SK-N-SH (cell line): ENCODE measurements at regions not wholly inside any gene's neighbourhood (a gene's known extent, or its start where the extent isn't known, plus 50 kb on each side); places are given as distances from the start of the nearest gene placed in this dataset.

Experiments
- CTCF ChIA-PET: fragments of 300-600, 350-600 bp; formaldehyde crosslinking; extraction: SDS; loops from one replicate; lab custom pipeline; 2021; lab: Yijun Ruan, JAX
- POLR2A ChIA-PET: fragments of 350-600 bp; sonication (Branson Sonifier 250); formaldehyde crosslinking; extraction: SDS; loops from one replicate; lab custom pipeline; 2020; ENCODE audit warnings: antibody characterized with exemption, inconsistent platforms; lab: Yijun Ruan, JAX
- DNase-seq: peaks from one replicate; pipeline ENCODE4 v3.0.0; 2012
- H2AFZ ChIP-seq: fragments of 200-600 bp; sonication (generic); 2 replicates; pipeline ENCODE4 v1.8.1; 2016; ENCODE audit warnings: antibody characterized with exemption, mild to moderate bottlenecking, low read depth
- H3F3A ChIP-seq: fragments of 200-600 bp; sonication (generic); replicated peaks from 2 replicates; pipeline ENCODE3; 2016; ENCODE audit warnings: antibody characterized with exemption, mild to moderate bottlenecking; ENCODE audit not compliant: insufficient read depth
- H3K27ac ChIP-seq, 2 experiments: fragments of 200-500 bp in 1 of 2; fragments of 200-600 bp in 1 of 2; sonication (Bioruptor generic) in 1 of 2; sonication (generic), shearing (Covaris generic) in 1 of 2; 2 replicates each; pipeline versions ENCODE4 v1.5.1 to v1.6.1; 2014 to 2016; ENCODE audit warnings: low read depth in 2 of 2, inconsistent platforms in 1 of 2, low read length in 1 of 2, mild to moderate bottlenecking in 1 of 2, mixed read lengths in 1 of 2
- H3K27me3 ChIP-seq: fragments of 200-600 bp; sonication (generic), shearing (Covaris generic); 2 replicates; pipeline ENCODE4 v1.6.1; 2016; ENCODE audit warnings: mixed run types; ENCODE audit not compliant: insufficient read depth
- H3K36me3 ChIP-seq, 2 experiments: fragments of 200-500 bp in 1 of 2; fragments of 200-600 bp in 1 of 2; sonication (Bioruptor generic) in 1 of 2; sonication (generic) in 1 of 2; replicated peaks in 1 of 2; 2 replicates each; pipeline versions ENCODE3 to v1.5.1; 2014 to 2016; ENCODE audit warnings: low read length in 1 of 2, mild to moderate bottlenecking in 1 of 2; ENCODE audit not compliant: insufficient read depth in 2 of 2, control insufficient read depth in 1 of 2
- H3K4me1 ChIP-seq, 2 experiments: fragments of 200-500 bp in 1 of 2; fragments of 200-600 bp in 1 of 2; sonication (Bioruptor generic) in 1 of 2; sonication (generic), shearing (Covaris generic) in 1 of 2; 2 replicates each; pipeline versions ENCODE4 v1.5.1 to v1.6.1; 2014 to 2016; ENCODE audit warnings: low read depth in 1 of 2, low read length in 1 of 2, mixed run types in 1 of 2; ENCODE audit not compliant: insufficient read depth in 2 of 2, control insufficient read depth in 1 of 2
- H3K4me2 ChIP-seq: fragments of 200-600 bp; sonication (generic), shearing (Covaris generic); 2 replicates; pipeline ENCODE4 v1.6.1; 2017; ENCODE audit warnings: mixed run types
- H3K4me3 ChIP-seq, 2 experiments: fragments of 200-500 bp in 1 of 2; fragments of 200-600 bp in 1 of 2; sonication (Bioruptor generic) in 1 of 2; sonication (generic), shearing (Covaris generic) in 1 of 2; 2 replicates each; pipeline versions ENCODE4 v1.5.1 to v1.8.1; 2014 to 2016; ENCODE audit warnings: low read depth in 2 of 2, inconsistent platforms in 1 of 2, low read length in 1 of 2, mild to moderate bottlenecking in 1 of 2, mixed read lengths in 1 of 2, moderate library complexity in 1 of 2
- H3K79me2 ChIP-seq: fragments of 200-600 bp; sonication (generic); 2 replicates; pipeline ENCODE4 v1.8.1; 2017; ENCODE audit warnings: mild to moderate bottlenecking; ENCODE audit not compliant: insufficient read depth
- H3K9ac ChIP-seq: fragments of 200-600 bp; sonication (generic); 2 replicates; pipeline ENCODE4 v1.6.1; 2017; ENCODE audit warnings: mixed run types
- H3K9me2 ChIP-seq: fragments of 200-600 bp; sonication (generic); 2 replicates; pipeline ENCODE4 v1.6.1; 2017; ENCODE audit warnings: mixed run types
- H3K9me3 ChIP-seq: fragments of 200-600 bp; sonication (generic); 2 replicates; pipeline ENCODE4 v1.6.1; 2017; ENCODE audit warnings: mixed run types, mild to moderate bottlenecking, moderate library complexity
- H4K20me1 ChIP-seq: fragments of 200-600 bp; sonication (generic); 2 replicates; pipeline ENCODE4 v1.6.1; 2017; ENCODE audit warnings: mild to moderate bottlenecking, mixed run types; ENCODE audit not compliant: insufficient read depth
- CTCF ChIP-seq: fragments of 200-600 bp; sonication (generic); IDR thresholded peaks from 2 replicates; pipeline ENCODE4 v1.6.1; 2017; ENCODE audit warnings: antibody characterized with exemption, mild to moderate bottlenecking, moderate library complexity
- ELF1 ChIP-seq: IDR thresholded peaks from 2 replicates; pipeline ENCODE4 v1.4.0; 2012
- EP300 ChIP-seq, 2 experiments: IDR thresholded peaks; 2 replicates each; pipeline versions ENCODE4 v1.4.0 to v1.6.1; 2012; ENCODE audit warnings: borderline replicate concordance in 1 of 2, low read depth in 1 of 2, low read length in 1 of 2
- GATA2 ChIP-seq: sonication (generic); formaldehyde crosslinking; IDR thresholded peaks from 2 replicates; pipeline ENCODE4 v1.5.0; 2020; ENCODE audit warnings: mild to moderate bottlenecking, missing genetic modification reagents
- MEF2A ChIP-seq: IDR thresholded peaks from 2 replicates; pipeline ENCODE4 v1.4.0; 2012; ENCODE audit warnings: low read depth, borderline replicate concordance
- MXI1 ChIP-seq: IDR thresholded peaks from 2 replicates; pipeline ENCODE4 v1.6.1; 2012; ENCODE audit warnings: mild to moderate bottlenecking, low read depth, low read length, improper control_type of control experiment
- NRF1 ChIP-seq: IDR thresholded peaks from 2 replicates; pipeline ENCODE4 v1.6.1; 2012; ENCODE audit warnings: low read depth, mild to moderate bottlenecking, low read length
- RAD21 ChIP-seq: IDR thresholded peaks from 2 replicates; pipeline ENCODE4 v1.6.1; 2012; ENCODE audit warnings: mild to moderate bottlenecking, low read length
- REST ChIP-seq: IDR thresholded peaks from 2 replicates; pipeline ENCODE4 v1.6.1; 2012; ENCODE audit warnings: mild to moderate bottlenecking, low read depth, low read length, moderate library complexity
- RXRA ChIP-seq: IDR thresholded peaks from 2 replicates; pipeline ENCODE4 v1.4.0; 2012; ENCODE audit warnings: low read depth, mild to moderate bottlenecking, borderline replicate concordance
- TAF1 ChIP-seq: IDR thresholded peaks from 2 replicates; pipeline ENCODE4 v1.6.1; 2012; ENCODE audit warnings: low read depth, mild to moderate bottlenecking, low read length, moderate library complexity, borderline replicate concordance
- USF1 ChIP-seq: IDR thresholded peaks from 2 replicates; pipeline ENCODE4 v1.4.0; 2012; ENCODE audit warnings: low read depth, borderline replicate concordance
- YY1 ChIP-seq: IDR thresholded peaks from 2 replicates; pipeline ENCODE4 v1.4.0; 2012; ENCODE audit warnings: low read depth, mild to moderate bottlenecking
- WGBS: methylation state at CpG from one replicate; pipeline ENCODE4 v1.1.6; 2017; ENCODE audit warnings: low lambda C conversion rate; 5-methylcytosine and 5-hydroxymethylcytosine counted together

- Histone ChIP-seq H3K4me1 (peaks cover 0 to 14% of the 10 kb centered on the region in 2 experiments; a peak in 2 of 4 replicates), H3K36me3 (no peaks in the 10 kb centered on the region), H3K9me3 (no peaks in the 10 kb centered on the region), H3K4me3 (no peak overlapping the region), H3K79me2 (no peaks in the 10 kb centered on the region), H2AFZ (no peak overlapping the region), H3K27me3 (no peaks in the 10 kb centered on the region), H3F3A (no peaks in the 10 kb centered on the region), H3K4me2 (no peak overlapping the region), H3K9me2 (no peaks in the 10 kb centered on the region), H4K20me1 (no peaks in the 10 kb centered on the region), H3K9ac (no peak overlapping the region), H3K27ac (peak overlapping the region in 1 of 2 experiments; percentile 77; a peak in 2 of 4 replicates)
- POLR2A ChIA-PET: no interaction called here
- DNase-seq: peak; percentile 33
- WGBS: 30% methylated on average over 3 of the region's 3 CpGs
- TF ChIP-seq MXI1 (no peak), RAD21 (no peak), TAF1 (no peak)
- CTCF ChIA-PET: interaction anchor here (1.1 to 1.2 kb wide), 2 partner anchors 12 to 21 kb away, joined by 3 to 4 read pairs; no protein-coding TSS in a partner anchor
Measured at GRCh38 chr12:89936631-89937030, 228.0 kb upstream of the ATP2B1 start.

- POLR2A ChIA-PET: no interaction called here
Measured at GRCh38 chr12:89935850-89936249, 227.2 kb upstream of the ATP2B1 start.

More at GRCh38 chr12:89935850-89936249, 227.2 kb upstream of the ATP2B1 start:
- Histone ChIP-seq H3K9me3 (no peaks in the 10 kb centered on the region), H3K4me3 (no peak overlapping the region), H3K4me1 (peaks cover 0 to 14% of the 10 kb centered on the region in 2 experiments; a peak in 2 of 4 replicates), H4K20me1 (no peaks in the 10 kb centered on the region), H2AFZ (no peak overlapping the region), H3K36me3 (no peaks in the 10 kb centered on the region)
- CTCF ChIA-PET: interaction anchor here (1.1 to 1.2 kb wide), 2 partner anchors 13 to 20 kb away, joined by 3 to 4 read pairs; no protein-coding TSS in a partner anchor
- TF ChIP-seq CTCF: no peak
- TF ChIP-seq RAD21: no peak
- TF ChIP-seq ELF1: no peak
- no peak for TF ChIP-seq TAF1
- no peak for TF ChIP-seq REST
- TF ChIP-seq EP300 (IDR thresholded peaks at IDR 0.05; ENCODE audit: borderline replicate concordance in 1 of 2, low read depth in 1 of 2, low read length in 1 of 2): no peak
- TF ChIP-seq YY1: no peak
- TF ChIP-seq NRF1: no peak
- no peak for TF ChIP-seq GATA2 (CRISPR knock-in tag)
- TF ChIP-seq RXRA: no peak
- TF ChIP-seq MEF2A: no peak
- no peak for TF ChIP-seq USF1
- TF ChIP-seq, all 33 proteins: peak for 0
- H3K9me2 ChIP-seq: no peaks in the 10 kb centered on the region
- H3K27ac ChIP-seq: peak overlapping the region in 1 of 2 experiments; percentile 77; a peak in 1 of 4 replicates
- no peaks in the 10 kb centered on the region for H3K27me3 ChIP-seq
- no peak overlapping the region for H3K9ac ChIP-seq
- WGBS: 98% methylated on average over 6 of the region's 6 CpGs
- H3K79me2 ChIP-seq: no peaks in the 10 kb centered on the region
- DNase-seq: no peak
- H3K4me2 ChIP-seq: no peak overlapping the region
- H3F3A ChIP-seq: no peaks in the 10 kb centered on the region
